Peyer's patch (tissue), 4 donors: ENCODE measurements at regions not wholly inside any gene's neighbourhood (a gene's known extent, or its start where the extent isn't known, plus 50 kb on each side); places are given as distances from the start of the nearest gene placed in this dataset.
A peak's percentile ranks its signal among the peaks of the same experiment; 100 is the strongest.

Source experiments
- DNase-seq, 3 donors: peaks; one replicate each; pipeline ENCODE4 v3.0.0-alpha.2; 2017 to 2019
- H3K27ac ChIP-seq, 4 donors: fragments of 200-600 bp; sonication (generic); one replicate each; pipeline ENCODE4 v1.5.1; 2016 to 2019
- H3K27me3 ChIP-seq, 2 donors: fragments of 200-600 bp; sonication (generic); one replicate each; pipeline ENCODE4 v1.5.1; 2019
- H3K36me3 ChIP-seq, 3 donors: fragments of 200-600 bp; sonication (generic); one replicate each; pipeline ENCODE4 v1.5.1; 2016 to 2019
- H3K4me1 ChIP-seq, 4 donors: fragments of 200-600 bp; sonication (generic); one replicate each; pipeline ENCODE4 v1.5.1; 2016 to 2019
- H3K4me3 ChIP-seq, 4 donors: fragments of 200-600 bp; sonication (generic); 1 replicate in 3 of 4; 2 replicates in 1 of 4; pipeline ENCODE4 v1.5.1; 2016 to 2019; ENCODE audit warnings: mild to moderate bottlenecking in 1 of 4
- H3K9me3 ChIP-seq, 4 donors: fragments of 200-600 bp; sonication (generic); one replicate each; pipeline ENCODE4 v1.5.1; 2016 to 2019; ENCODE audit warnings: mild to moderate bottlenecking in 1 of 4
- POLR2A ChIP-seq, 2 donors: fragments of 450-650 bp; IDR thresholded peaks; one replicate each; pipeline ENCODE4 v1.5.1; 2017; ENCODE audit warnings: antibody characterized with exemption in 2 of 2, mild to moderate bottlenecking in 2 of 2, moderate library complexity in 2 of 2
- TF ChIP-seq, protein P1 (sequence below), 6 experiments: fragments of 450-650 bp in 4 of 6; fragments of 200-600 bp in 2 of 6; sonication (generic) in 1 of 6; IDR thresholded peaks; one replicate each; pipeline ENCODE4 v1.5.1; 2017 to 2019; ENCODE audit warnings: antibody characterized with exemption in 6 of 6, mild to moderate bottlenecking in 3 of 6, moderate library complexity in 1 of 6

DNA sequence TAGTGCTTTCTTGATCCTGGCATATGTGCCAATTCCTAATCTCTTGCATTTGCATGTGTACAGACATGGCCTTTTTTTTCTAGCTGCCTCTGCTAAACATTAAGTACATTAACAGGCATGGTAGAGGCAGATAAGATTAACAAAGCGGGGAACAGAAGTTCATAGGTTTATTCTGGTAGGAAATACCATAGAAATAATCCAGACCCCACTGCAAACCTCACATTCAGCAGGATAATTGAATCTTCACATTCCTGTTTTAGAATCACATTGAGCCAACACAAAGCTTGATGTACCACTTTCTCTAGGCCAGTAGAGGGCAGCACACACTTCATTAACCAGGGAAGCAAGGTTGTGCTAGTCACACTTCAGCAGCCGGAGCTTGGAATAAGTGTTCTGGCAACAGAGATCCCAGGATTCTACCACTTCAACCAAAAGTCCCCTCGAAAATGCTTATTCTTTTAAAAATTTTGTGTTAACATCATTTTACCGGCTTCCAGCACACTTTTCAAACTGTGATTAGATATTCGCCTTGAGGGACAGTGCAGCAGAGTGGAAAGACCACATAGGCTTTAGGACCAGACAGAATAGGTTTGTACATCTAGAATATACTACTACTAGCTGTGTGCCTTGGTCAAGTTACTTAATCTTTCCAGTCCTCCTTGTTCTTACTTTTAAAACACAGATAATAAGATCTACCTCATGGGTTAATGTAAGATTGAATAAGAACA lies 420.2 kb upstream of the CHST9 start:
- Histone ChIP-seq H3K9me3 (no peaks in the 10 kb centered on the region), H3K4me1 (no peaks in the 10 kb centered on the region), H3K36me3 (no peaks in the 10 kb centered on the region), H3K27me3 (no peaks in the 10 kb centered on the region), H3K27ac (no peak overlapping the region), H3K4me3 (no peak overlapping the region)
- peak in 1 of 3 donors; percentile 72 for DNase-seq
- TF ChIP-seq POLR2A (IDR thresholded peaks at IDR 0.05): no peak
- TF ChIP-seq, protein P1, sequence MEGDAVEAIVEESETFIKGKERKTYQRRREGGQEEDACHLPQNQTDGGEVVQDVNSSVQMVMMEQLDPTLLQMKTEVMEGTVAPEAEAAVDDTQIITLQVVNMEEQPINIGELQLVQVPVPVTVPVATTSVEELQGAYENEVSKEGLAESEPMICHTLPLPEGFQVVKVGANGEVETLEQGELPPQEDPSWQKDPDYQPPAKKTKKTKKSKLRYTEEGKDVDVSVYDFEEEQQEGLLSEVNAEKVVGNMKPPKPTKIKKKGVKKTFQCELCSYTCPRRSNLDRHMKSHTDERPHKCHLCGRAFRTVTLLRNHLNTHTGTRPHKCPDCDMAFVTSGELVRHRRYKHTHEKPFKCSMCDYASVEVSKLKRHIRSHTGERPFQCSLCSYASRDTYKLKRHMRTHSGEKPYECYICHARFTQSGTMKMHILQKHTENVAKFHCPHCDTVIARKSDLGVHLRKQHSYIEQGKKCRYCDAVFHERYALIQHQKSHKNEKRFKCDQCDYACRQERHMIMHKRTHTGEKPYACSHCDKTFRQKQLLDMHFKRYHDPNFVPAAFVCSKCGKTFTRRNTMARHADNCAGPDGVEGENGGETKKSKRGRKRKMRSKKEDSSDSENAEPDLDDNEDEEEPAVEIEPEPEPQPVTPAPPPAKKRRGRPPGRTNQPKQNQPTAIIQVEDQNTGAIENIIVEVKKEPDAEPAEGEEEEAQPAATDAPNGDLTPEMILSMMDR (IDR thresholded peaks at IDR 0.05): peak in 5 of 6 experiments; percentile 17 to 74 (median 67)

DNA sequence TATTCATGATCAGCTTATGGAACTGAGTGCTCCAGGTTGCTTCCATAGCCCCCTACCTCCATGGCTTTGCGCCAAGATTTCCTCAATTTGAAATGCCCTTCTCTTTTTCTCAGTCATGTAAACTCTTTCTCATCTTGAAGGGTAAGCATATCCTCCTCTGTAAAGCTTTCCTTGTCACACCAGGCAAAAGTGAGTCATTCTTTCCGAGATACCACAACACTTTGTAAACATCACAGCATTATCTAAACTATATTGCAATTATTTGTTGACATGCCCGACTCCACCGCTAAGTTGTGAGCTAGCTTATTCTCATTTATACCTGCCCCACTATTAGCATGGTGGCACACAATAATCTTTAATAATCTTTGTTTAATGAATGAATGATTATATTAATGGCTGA lies 419.5 kb upstream of the CHST9 start:
- no peak overlapping the region for H3K27ac ChIP-seq
- H3K4me3 ChIP-seq: no peak overlapping the region
- TF ChIP-seq, protein P1 (IDR thresholded peaks at IDR 0.05): no peak
- no peak for TF ChIP-seq POLR2A (IDR thresholded peaks at IDR 0.05)
- H3K27me3 ChIP-seq: no peaks in the 10 kb centered on the region
- no peaks in the 10 kb centered on the region for H3K36me3 ChIP-seq
- H3K4me1 ChIP-seq: no peaks in the 10 kb centered on the region
- DNase-seq: no peak
- H3K9me3 ChIP-seq: no peaks in the 10 kb centered on the region

DNA sequence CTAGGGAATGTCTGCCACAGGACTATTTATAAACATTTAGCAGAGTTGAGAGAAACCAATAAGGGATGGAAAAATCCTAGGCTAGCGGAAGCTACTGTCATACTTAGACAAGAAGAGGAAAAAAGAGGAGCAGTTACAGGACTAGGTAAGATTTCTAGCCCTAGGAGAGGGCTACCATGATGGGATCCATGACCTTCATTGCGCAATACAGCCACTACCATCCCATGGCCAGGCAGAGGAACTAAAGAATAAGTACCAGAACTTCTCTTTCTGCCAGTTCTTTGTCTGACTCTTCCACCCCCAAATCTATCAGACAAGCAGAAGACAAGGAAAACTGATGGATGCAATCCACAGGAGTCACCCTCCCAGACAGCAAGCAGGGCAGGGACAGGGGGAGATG lies 417.0 kb upstream of the CHST9 start:
- TF ChIP-seq POLR2A (IDR thresholded peaks at IDR 0.05): no peak
- TF ChIP-seq, protein P1 (IDR thresholded peaks at IDR 0.05): no peak

DNA sequence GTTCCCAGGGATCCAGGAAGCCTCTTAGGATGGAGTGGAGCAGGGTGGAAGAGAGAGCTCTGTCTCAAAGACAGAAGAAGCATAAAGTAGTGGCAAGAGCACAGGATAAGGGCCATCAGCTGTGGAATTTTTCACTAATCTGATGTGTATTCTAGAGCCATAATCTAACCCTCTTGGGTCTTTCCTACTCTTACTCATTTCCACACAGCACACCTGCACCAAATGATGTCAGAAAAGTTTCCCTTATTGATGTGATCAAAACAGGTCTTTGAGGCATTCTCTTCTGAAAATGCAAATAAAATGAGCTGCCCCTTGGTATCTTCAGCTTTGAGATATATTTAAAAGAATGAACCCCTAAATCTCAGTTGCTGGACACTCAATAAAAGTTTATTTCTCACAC lies 415.1 kb upstream of the CHST9 start:
- Histone ChIP-seq H3K27ac (no peak overlapping the region), H3K36me3 (no peaks in the 10 kb centered on the region), H3K27me3 (no peaks in the 10 kb centered on the region), H3K9me3 (no peaks in the 10 kb centered on the region), H3K4me3 (no peak overlapping the region), H3K4me1 (no peaks in the 10 kb centered on the region)
- TF ChIP-seq POLR2A (IDR thresholded peaks at IDR 0.05): no peak
- TF ChIP-seq, protein P1 (IDR thresholded peaks at IDR 0.05): no peak
- DNase-seq: no peak

More for the DNA sequence above, 417.0 kb upstream of the CHST9 start:
- Histone ChIP-seq H3K9me3 (no peaks in the 10 kb centered on the region), H3K4me1 (no peaks in the 10 kb centered on the region), H3K36me3 (no peaks in the 10 kb centered on the region), H3K27me3 (no peaks in the 10 kb centered on the region), H3K4me3 (no peak overlapping the region), H3K27ac (no peak overlapping the region)
- DNase-seq: no peak

DNA sequence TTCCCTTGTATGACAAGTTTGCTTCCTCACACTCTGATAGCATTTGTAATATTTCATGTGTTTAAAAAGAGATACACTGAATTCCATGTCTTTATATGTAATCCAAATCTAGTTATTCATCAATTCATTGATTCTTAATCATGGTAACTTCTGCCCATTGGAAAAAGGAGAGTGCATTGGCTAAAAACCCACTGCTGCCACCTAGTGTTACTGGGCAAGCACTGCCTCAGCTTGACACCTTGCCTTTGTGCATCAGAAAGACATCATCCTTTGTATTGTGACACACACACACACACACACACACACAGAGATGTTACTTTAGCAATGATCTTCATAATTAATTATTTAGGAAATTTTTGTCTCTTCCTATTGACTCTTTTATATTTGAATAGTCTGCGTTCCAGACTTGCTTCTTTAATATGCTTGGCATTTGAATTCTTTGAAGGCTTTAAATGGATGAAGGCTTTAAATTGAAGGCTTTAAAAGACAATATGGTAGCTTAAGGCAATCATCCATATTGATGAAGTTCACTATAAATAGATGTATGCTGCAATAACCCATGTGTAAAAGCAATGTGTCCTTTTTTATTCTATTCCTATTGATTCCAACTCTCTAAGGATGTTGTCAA lies 414.2 kb upstream of the CHST9 start:
- no peaks in the 10 kb centered on the region for H3K4me1 ChIP-seq
- H3K9me3 ChIP-seq: no peaks in the 10 kb centered on the region
- no peaks in the 10 kb centered on the region for H3K36me3 ChIP-seq
- no peak overlapping the region for H3K4me3 ChIP-seq
- no peaks in the 10 kb centered on the region for H3K27me3 ChIP-seq
- H3K27ac ChIP-seq: no peak overlapping the region
- TF ChIP-seq, protein P1 (IDR thresholded peaks at IDR 0.05): peak in 5 of 6 experiments; percentile 31 to 89 (median 79)
- TF ChIP-seq POLR2A (IDR thresholded peaks at IDR 0.05): no peak
- DNase-seq: peak in 1 of 3 donors; percentile 77
